C4-2B (cell line): ENCODE measurements at regions not wholly inside any gene's neighbourhood (a gene's known extent, or its start where the extent isn't known, plus 50 kb on each side); places are given as distances from the start of the nearest gene placed in this dataset.

Source experiments
- ZFX ChIP-seq: fragments of 450-650 bp; IDR thresholded peaks from 2 replicates; pipeline ENCODE4 v1.6.1; 2017
- TF ChIP-seq, protein P1 (sequence below): fragments of 450-650 bp; conservative IDR thresholded peaks from 2 replicates; pipeline ENCODE4 v1.5.1; 2017; ENCODE audit warnings: mild to moderate bottlenecking

DNA sequence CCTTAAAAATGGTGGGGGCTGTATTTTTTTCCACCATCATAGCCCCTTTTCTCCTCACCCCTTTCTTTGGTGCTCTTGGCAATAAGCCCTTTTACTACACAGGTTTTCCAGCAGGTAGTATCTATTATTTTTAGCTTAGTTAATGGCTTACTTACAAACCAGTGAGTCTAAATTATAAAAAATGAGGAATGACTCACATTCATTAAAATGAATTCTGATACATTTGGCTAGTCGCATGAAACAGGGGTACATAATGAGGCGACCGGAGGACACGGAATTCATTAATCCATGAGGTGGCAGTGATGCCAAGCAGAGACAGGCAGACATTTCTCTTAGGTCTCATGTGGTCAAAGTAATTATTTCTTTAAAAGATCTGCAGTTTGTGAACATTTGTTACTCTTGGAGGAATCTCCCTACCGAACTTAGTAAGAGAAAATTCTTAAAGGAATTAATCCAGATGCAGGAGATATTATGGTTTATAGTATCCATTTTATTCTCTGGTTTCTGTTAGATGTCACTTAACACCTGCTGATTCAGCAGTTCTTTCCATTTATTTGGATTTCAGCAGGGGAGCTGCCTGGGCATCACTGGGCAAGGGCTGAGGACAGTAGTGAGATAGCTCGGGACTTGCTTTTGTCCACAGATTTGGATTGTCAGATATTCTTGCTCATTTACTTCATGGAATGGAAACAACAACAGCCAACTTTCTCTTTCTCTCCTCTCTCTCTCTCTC is 575.0 kb upstream of the NR3C2 start:
- TF ChIP-seq, protein P1, sequence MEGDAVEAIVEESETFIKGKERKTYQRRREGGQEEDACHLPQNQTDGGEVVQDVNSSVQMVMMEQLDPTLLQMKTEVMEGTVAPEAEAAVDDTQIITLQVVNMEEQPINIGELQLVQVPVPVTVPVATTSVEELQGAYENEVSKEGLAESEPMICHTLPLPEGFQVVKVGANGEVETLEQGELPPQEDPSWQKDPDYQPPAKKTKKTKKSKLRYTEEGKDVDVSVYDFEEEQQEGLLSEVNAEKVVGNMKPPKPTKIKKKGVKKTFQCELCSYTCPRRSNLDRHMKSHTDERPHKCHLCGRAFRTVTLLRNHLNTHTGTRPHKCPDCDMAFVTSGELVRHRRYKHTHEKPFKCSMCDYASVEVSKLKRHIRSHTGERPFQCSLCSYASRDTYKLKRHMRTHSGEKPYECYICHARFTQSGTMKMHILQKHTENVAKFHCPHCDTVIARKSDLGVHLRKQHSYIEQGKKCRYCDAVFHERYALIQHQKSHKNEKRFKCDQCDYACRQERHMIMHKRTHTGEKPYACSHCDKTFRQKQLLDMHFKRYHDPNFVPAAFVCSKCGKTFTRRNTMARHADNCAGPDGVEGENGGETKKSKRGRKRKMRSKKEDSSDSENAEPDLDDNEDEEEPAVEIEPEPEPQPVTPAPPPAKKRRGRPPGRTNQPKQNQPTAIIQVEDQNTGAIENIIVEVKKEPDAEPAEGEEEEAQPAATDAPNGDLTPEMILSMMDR, result no peak
- no peak for TF ChIP-seq ZFX
